ENCODE measurements at regions not wholly inside any gene's neighbourhood (a gene's known extent, or its start where the extent isn't known, plus 50 kb on each side); places are given as distances from the start of the nearest gene placed in this dataset.

- H3K27ac ChIP-seq (ENCODE audit: low read depth in 1 of 2, low read length in 1 of 2) = peak overlapping the region; percentile 2 to 92
- no peak for TF ChIP-seq CTCF (IDR thresholded peaks at IDR 0.05; ENCODE audit: control extremely low read depth, extremely low read depth)
- DNase-seq = peak; percentile 71 to 83 (median 83)
- H3K9me3 ChIP-seq (ENCODE audit: control insufficient read depth in 4 of 4, insufficient read depth in 3 of 4, low read length in 3 of 4) = no peaks in the 10 kb centered on the region
- WGBS, 2 donors = 53 to 68% methylated on average over 18 of the region's 18 CpGs
- no peak for ATAC-seq (ENCODE audit: insufficient read depth, low FRiP score)
- H3K4me1 ChIP-seq (ENCODE audit: control insufficient read depth in 5 of 5, insufficient read depth in 5 of 5, low read length in 5 of 5) = peaks cover 7 to 25% (median 19%) of the 10 kb centered on the region in 5 donors
- no peak overlapping the region for H3K9ac ChIP-seq (ENCODE audit: insufficient read depth in 1 of 2, low read length in 2 of 2)
- no peaks in the 10 kb centered on the region for H3K36me3 ChIP-seq (ENCODE audit: control insufficient read depth in 4 of 4, insufficient read depth in 4 of 4, low read length in 4 of 4)
- no peak overlapping the region for H3K4me3 ChIP-seq
- no peaks in the 10 kb centered on the region for H3K27me3 ChIP-seq (ENCODE audit: control insufficient read depth in 3 of 3, insufficient read depth in 3 of 3, low read length in 2 of 3)
These were observed 269.8 kb downstream of the GADD45G start for GRCh38 chr9:89874351-89875321.

GRCh38 chr9:89877051-89878002 lies 272.5 kb downstream of the GADD45G start:
- 88 to 89% methylated on average over 18 of the region's 18 CpGs for WGBS, 2 donors
- Histone ChIP-seq H3K36me3 (ENCODE audit: control insufficient read depth in 4 of 4, insufficient read depth in 4 of 4, low read length in 4 of 4) (no peaks in the 10 kb centered on the region), H3K27me3 (ENCODE audit: control insufficient read depth in 3 of 3, insufficient read depth in 3 of 3, low read length in 2 of 3) (no peaks in the 10 kb centered on the region), H3K27ac (ENCODE audit: low read depth in 1 of 2, low read length in 1 of 2) (peak overlapping the region in 1 of 2 donors; percentile 88), H3K4me1 (ENCODE audit: control insufficient read depth in 5 of 5, insufficient read depth in 5 of 5, low read length in 5 of 5) (peaks cover 7 to 28% (median 19%) of the 10 kb centered on the region in 5 donors), H3K4me3 (no peak overlapping the region), H3K9ac (ENCODE audit: insufficient read depth in 1 of 2, low read length in 2 of 2) (no peak overlapping the region), H3K9me3 (ENCODE audit: control insufficient read depth in 4 of 4, insufficient read depth in 3 of 4, low read length in 3 of 4) (peaks cover 0 to 3% (median 0%) of the 10 kb centered on the region in 4 donors)
- TF ChIP-seq CTCF (IDR thresholded peaks at IDR 0.05; ENCODE audit: control extremely low read depth, extremely low read depth) = no peak
- DNase-seq (peak in 1 of 3 donors; percentile 48), ATAC-seq (ENCODE audit: insufficient read depth, low FRiP score) (no peak)

GRCh38 chr9:89878003-89878411 lies 273.2 kb downstream of the GADD45G start:
- TF ChIP-seq CTCF (IDR thresholded peaks at IDR 0.05; ENCODE audit: control extremely low read depth, extremely low read depth) = no peak
- H3K27ac ChIP-seq (ENCODE audit: low read depth in 1 of 2, low read length in 1 of 2) = peak overlapping the region in 1 of 2 donors; percentile 88
- 92 to 94% methylated on average over 5 of the region's 5 CpGs for WGBS, 2 donors
- DNase-seq (no peak), ATAC-seq (ENCODE audit: insufficient read depth, low FRiP score) (no peak)
- no peak overlapping the region for H3K9ac ChIP-seq (ENCODE audit: insufficient read depth in 1 of 2, low read length in 2 of 2)
- H3K27me3 ChIP-seq (ENCODE audit: control insufficient read depth in 3 of 3, insufficient read depth in 3 of 3, low read length in 2 of 3) = no peaks in the 10 kb centered on the region
- no peaks in the 10 kb centered on the region for H3K36me3 ChIP-seq (ENCODE audit: control insufficient read depth in 4 of 4, insufficient read depth in 4 of 4, low read length in 4 of 4)
- H3K4me3 ChIP-seq = no peak overlapping the region
- H3K4me1 ChIP-seq (ENCODE audit: control insufficient read depth in 5 of 5, insufficient read depth in 5 of 5, low read length in 5 of 5) = peaks cover 7 to 28% (median 17%) of the 10 kb centered on the region in 5 donors
- H3K9me3 ChIP-seq (ENCODE audit: control insufficient read depth in 4 of 4, insufficient read depth in 3 of 4, low read length in 3 of 4) = peaks cover 0 to 3% (median 0%) of the 10 kb centered on the region in 4 donors
